MM.1S (cell line): ENCODE measurements at regions not wholly inside any gene's neighbourhood (a gene's known extent, or its start where the extent isn't known, plus 50 kb on each side); places are given as distances from the start of the nearest gene placed in this dataset.

Experiments used
- EZH2 ChIP-seq: fragments of 300-600 bp; sonication (generic); optimal IDR thresholded peaks from 2 replicates; pipeline ENCODE3; 2017; ENCODE audit warnings: low read depth, mild to moderate bottlenecking, antibody characterized with exemption, low read length, mixed read lengths
- EZH2phosphoT487 ChIP-seq: fragments of 300-600 bp; sonication (generic); IDR thresholded peaks from 2 replicates; pipeline ENCODE4 v1.6.1; 2018; ENCODE audit warnings: antibody characterized with exemption, low read length
- TF ChIP-seq, protein P1 (sequence below): fragments of 300-600 bp; sonication (generic); IDR thresholded peaks from 2 replicates; pipeline ENCODE4 v1.5.1; 2016; ENCODE audit warnings: antibody characterized with exemption, low read length, mixed read lengths

DNA sequence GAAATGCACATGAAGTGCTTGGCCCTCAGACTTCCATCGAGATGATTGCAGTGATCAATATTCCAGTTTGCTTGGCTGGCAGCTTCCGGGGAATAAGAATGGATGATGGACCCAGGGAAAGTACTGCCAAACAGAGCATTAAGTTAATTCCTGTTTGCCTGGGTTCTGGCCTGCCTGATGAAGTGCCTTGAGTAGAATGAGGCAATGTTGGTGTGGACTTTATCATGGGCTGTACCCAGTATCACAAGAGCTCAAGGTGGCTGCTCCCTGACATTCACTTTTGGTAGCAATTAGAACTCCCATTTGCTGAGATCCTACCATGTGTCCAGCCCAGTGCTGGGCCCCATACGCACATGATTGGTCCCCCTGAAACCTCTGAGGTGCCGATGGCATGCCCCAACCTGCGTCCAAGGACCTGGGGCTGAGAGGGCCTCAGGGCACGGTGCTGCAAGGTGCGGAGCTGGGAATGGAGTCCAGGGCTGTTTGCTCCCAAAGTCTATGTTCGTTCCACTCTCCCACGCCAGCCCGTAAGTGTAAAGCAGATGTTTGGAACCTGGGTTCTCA is 80.7 kb downstream of the SLC25A47 start:
- TF ChIP-seq, protein P1, sequence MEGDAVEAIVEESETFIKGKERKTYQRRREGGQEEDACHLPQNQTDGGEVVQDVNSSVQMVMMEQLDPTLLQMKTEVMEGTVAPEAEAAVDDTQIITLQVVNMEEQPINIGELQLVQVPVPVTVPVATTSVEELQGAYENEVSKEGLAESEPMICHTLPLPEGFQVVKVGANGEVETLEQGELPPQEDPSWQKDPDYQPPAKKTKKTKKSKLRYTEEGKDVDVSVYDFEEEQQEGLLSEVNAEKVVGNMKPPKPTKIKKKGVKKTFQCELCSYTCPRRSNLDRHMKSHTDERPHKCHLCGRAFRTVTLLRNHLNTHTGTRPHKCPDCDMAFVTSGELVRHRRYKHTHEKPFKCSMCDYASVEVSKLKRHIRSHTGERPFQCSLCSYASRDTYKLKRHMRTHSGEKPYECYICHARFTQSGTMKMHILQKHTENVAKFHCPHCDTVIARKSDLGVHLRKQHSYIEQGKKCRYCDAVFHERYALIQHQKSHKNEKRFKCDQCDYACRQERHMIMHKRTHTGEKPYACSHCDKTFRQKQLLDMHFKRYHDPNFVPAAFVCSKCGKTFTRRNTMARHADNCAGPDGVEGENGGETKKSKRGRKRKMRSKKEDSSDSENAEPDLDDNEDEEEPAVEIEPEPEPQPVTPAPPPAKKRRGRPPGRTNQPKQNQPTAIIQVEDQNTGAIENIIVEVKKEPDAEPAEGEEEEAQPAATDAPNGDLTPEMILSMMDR, result no peak
- TF ChIP-seq EZH2, result no peak
- no peak for TF ChIP-seq EZH2phosphoT487
